HG03060 (cell line): ENCODE measurements at regions not wholly inside any gene's neighbourhood (a gene's known extent, or its start where the extent isn't known, plus 50 kb on each side); places are given as distances from the start of the nearest gene placed in this dataset.

Experiments used
- ATAC-seq: cut with Tn5 transposase; IDR thresholded peaks from one replicate; pipeline ENCODE4 v1.9.1; 2021; ENCODE audit warnings: low read depth, moderate number of reproducible peaks; ENCODE audit not compliant: unreplicated experiment

GRCh38 chr9:20205821-20206220 lies 416.5 kb downstream of the MLLT3 start:
- no peak for ATAC-seq

DNA sequence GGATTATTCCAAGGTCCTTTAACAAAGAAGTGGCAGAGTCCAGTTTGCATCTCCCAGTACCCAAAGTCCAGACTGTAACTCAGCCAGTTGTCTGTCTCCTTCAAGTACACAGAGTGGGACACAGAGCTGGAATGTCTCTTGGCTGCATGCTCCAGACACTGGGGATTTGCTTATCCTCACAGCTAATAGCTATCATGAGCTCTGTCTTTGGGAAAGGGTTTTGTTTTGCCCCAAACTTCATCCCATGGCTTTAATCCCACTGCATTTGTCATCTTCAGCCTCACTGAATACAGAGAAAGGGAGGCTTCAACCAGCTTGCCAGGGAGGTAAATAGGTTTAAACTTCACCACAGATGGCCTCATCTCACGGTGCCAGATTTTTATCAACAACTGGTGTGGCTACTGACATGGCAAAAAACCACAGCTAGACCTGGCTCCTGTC lies 412.2 kb upstream of the SLC24A2 start:
- no peak for ATAC-seq

GRCh38 chr9:20200581-20200980 lies 411.7 kb upstream of the SLC24A2 start:
- ATAC-seq: no peak

- ATAC-seq: no peak
These were observed 410.3 kb upstream of the SLC24A2 start for GRCh38 chr9:20199111-20199510.

GRCh38 chr9:20197976-20198685 lies 409.3 kb upstream of the SLC24A2 start:
- no peak for ATAC-seq

GRCh38 chr9:20191228-20191840 lies 402.5 kb upstream of the SLC24A2 start:
- no peak for ATAC-seq

DNA sequence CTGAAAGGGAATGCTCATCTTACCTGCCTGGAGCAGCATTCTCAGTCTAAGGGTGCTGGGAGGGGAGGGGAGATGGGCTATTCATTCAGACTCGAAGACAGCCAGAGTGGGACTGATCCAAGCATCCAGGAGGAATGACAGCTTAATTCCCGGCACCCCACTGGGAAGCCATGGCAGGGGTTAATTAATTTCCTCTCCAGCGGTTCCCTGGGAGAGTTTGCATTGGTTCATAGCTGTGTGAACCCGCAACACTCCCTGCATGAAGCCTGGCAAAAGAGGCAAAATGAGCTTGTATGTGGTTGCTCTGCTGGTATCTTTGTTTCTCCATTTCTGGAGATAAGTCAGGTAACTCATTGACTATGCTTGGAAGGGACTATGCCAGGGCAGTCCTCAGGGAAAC lies 401.0 kb upstream of the SLC24A2 start:
- ATAC-seq: no peak

GRCh38 chr9:20188616-20189369 lies 400.0 kb upstream of the SLC24A2 start:
- ATAC-seq: no peak

- no peak for ATAC-seq
These were observed 398.5 kb upstream of the SLC24A2 start for GRCh38 chr9:20187318-20187717.

DNA sequence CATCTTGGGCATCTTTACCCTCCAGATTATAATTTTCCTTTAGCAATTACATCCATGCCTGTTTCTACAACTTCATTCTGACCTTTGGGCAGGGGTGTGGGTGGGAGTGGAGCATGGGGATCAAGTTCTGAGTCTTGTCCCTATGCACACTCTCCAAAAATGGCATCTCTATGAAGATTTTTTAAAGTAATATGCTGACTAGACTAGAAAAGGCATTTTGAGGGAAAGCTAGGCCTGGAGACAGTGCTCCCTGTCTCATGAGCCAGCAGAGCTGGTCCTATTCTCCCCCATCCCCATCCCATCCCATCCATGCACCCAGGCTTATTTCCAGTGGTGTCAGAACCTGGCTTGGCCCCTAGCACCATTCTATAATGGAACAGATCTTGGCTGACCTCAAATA lies 398.0 kb upstream of the SLC24A2 start:
- no peak for ATAC-seq

DNA sequence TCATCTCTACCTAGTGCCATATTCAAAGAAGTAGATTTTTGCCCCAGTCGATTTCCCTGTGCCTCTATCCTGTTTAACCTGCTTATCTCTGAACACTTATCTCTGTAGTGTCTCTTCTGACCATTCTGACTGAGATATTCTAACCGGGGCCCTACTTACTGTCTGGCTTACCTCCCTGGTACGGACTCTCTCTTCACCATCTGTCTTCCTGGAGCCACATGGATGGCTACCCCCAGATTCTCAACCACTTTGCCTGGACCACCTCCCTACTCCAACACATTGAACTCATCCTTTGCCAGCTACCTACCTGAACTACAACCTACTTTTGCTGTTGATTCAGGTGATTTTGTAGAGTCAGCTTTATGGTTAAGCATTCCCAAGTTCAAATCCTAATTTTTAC lies 397.4 kb upstream of the SLC24A2 start:
- no peak for ATAC-seq

DNA sequence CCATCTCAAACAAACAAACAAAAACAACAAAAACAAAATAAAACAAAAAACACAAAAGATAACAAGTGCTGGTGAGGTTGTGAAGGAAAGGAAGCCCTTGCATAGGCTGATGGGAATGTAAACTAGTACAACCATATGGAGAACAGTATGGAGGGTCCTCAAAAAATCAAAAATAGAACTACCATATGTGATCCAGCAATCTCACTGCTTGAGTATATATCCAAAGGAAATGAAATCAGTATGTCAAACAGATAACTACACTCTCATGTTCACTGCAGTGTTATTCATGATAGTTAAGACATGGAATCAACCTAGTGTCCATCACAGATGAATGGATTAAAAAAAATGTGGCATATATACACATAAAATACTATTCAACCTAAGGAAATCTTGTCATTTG lies 395.7 kb upstream of the SLC24A2 start:
- no peak for ATAC-seq

GRCh38 chr9:20178679-20179078 lies 389.8 kb upstream of the SLC24A2 start:
- ATAC-seq: no peak

DNA sequence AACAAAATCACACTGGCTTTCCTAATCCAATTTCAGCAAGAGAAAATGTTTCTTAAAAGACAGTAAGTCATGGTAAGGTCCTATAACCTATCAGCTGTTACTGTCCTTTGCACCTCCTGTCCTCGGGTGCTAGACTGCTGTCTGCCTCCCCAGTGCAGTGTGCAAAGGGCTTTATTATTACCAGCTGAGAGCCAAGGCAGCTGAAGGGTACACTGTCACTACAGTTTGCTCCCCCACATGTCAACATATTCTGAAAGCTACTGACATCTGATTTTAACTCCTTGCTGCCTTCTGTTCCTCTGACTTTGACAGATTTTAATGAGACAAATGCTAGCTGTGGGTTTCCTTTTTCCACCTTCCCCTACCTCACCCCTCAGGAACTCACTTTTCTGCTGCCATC lies 389.4 kb upstream of the SLC24A2 start:
- no peak for ATAC-seq

DNA sequence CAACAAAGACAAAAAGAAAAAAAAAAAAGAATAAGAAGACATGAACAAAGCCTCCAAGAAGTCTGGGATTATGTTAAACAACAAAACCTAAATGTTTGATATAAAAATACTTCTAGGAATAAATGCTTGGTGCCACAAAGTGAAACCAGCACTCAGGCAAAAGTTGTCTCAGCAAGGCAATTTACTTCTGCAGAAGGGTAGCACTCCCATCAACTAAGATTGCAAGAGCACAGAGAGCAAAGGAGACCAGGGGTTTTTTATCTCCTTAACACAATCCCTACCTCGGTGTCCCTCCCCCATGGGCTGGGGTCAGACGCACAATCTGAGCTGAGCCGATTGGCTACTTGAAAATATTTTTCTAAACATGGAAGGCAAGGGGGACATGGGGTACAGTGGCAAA lies 381.3 kb upstream of the SLC24A2 start:
- ATAC-seq: no peak

- ATAC-seq: no peak
These were observed 363.4 kb upstream of the SLC24A2 start for GRCh38 chr9:20152151-20152725.

GRCh38 chr9:20148416-20148815 lies 359.6 kb upstream of the SLC24A2 start:
- ATAC-seq: no peak

DNA sequence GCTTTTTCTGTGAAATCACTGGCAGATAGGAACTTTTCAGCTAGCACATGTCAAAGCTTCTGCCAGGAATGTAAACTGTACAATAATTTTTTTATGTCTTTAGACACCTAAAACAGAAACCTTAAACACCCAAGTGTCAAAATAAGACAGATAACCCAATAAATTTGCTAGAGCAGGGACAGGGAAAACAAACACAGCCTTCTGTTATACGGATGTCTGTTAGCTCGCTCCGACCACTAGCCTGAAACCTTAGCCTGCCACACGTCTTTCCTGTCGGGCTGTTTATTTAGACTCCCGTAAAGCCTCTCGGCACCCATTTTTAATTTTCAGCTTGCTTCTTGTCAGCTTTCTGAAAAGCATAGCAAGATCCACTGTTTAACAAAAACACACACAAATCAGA lies 355.4 kb upstream of the SLC24A2 start:
- no peak for ATAC-seq

GRCh38 chr9:20139763-20140290 lies 351.0 kb upstream of the SLC24A2 start:
- ATAC-seq: no peak

DNA sequence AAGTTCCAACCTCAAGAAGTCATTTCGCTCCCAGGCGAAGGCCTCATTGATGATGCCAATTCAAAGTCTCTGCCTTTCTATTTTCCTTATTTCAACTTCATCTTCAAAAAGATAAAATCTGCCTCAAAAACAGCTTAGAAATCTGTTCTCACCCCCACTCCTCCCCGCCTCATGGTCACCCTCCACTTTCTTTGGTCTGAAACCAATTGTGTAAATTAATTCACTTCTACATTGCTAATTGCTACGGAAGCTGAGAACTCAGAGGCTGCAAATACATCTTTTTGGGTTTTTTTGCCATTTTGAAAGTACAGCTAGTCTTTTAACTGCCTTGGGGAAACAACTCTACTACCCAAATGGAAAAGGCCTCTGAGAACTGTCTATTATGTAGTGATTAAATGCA lies 350.0 kb upstream of the SLC24A2 start:
- ATAC-seq: no peak

DNA sequence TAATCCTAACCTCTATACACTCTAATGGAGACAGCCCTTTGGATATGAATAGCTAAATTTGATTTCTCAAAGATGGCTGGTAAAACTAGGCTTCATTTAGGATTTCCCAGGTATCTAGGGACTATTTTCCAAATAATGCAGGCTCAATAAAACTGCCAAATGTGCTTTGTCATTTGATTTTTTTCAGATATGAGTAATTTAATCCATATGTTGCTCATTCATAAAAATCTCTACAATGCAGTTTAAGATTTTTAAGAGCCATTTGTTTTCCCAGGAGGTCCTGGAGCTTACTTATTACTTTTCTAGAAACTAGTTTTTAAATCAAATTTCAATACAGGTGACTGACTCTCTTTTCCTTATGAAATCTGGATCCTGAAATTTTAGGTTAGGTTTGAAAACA lies 349.3 kb upstream of the SLC24A2 start:
- no peak for ATAC-seq
